ELF-1 (cell line): ENCODE measurements at regions not wholly inside any gene's neighbourhood (a gene's known extent, or its start where the extent isn't known, plus 50 kb on each side); places are given as distances from the start of the nearest gene placed in this dataset.
"Not testable (repeated sequence)": the region's sequence is repeated elsewhere in the genome, so short reads cannot be mapped to it uniquely, and the experiment has no call there.

Source experiments
- DNase-seq: peaks from one replicate; pipeline ENCODE4 v3.0.0-alpha.2; 2016; ENCODE audit warnings: low read depth, low spot score

- not testable (repeated sequence) for DNase-seq
These were observed 94.0 kb upstream of the NIPBL start for GRCh38 chr5:36782612-36783011.

- no peak for DNase-seq
These were observed 90.0 kb upstream of the NIPBL start for GRCh38 chr5:36786448-36787012.

DNA sequence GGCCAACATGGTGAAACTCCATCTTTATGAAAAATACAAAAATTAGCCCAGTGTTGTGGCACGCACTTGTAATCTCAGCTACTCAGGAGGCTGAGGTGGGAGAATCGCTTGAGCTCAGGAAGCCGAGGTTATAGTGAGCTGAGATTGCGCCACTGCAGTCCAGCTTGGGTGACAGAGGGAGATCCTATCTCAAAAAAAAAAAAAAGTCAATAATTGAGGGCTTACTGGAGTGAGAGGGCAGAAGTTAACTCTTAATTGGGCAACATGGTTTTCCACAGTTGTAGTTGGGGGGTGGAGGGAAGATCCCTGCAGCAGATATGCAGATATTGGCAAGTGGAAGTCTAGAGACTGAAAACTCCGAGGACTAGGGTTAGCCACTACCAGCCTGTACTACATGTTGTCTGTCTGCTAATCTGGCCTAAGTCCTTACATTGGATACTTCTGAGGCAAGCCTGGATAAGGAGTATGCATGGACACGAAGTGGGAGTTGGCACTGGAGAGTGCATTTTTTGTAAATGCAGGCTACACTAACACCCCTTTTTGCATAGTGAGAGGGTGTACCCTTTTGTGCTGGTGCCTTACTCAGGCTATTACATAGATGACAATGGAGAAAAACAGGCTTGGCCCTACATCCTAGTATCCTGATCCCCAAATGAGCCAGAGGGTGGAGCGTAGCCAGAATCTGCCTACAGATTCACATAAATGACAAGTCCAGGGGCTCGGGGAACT is 89.0 kb upstream of the NIPBL start:
- no peak for DNase-seq

- no peak for DNase-seq
These were observed 85.7 kb upstream of the NIPBL start for GRCh38 chr5:36790847-36791246.

DNA sequence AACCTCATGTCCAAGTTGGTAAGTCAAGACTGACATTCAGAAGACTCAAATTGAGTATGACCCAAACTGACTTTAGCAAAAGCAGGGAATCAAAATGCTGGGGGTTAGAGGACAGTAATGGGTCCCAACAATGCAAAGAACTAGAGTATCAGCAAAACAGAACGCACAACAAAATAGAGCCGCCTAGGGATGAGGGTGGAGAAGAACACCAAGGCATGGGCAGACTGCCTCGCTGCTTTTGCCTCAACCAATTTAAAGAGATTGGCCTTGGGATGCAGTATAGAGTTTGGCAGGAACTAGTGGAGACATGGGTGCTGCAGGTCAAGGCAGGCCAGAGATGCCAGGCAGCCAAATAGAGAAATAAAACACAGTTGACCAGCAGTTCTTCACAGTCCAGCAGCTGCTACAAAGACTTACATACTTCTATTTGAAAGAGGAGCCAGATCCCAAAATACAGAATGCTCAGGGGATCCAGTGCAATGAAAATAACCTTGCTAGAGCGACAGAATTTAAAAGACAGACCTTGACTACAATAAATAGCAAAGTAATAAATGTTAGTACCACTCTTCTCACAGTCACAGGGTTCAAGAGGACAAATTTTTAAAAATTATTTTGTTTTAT is 83.9 kb upstream of the NIPBL start:
- peak; percentile 7 for DNase-seq

GRCh38 chr5:36795366-36795765 is 81.2 kb upstream of the NIPBL start:
- no peak for DNase-seq

DNA sequence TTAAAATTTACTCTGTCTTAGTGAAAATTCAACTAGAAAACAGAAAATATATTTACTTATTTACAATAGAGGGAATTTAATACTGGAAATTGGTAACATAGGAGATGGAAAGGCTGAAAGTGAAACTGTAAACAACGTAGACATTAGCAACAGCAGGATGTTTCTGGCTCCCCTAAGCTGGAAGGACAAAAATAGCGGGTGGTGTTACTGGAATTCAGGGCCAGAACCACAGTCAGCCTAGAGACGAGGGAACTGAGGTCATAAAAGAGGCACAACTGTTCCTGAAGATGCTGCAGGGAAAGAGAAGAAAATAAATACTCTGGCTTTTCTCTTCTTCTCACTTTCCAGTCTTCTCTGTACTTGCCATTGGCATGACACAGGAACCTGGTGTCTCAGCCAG is 80.4 kb upstream of the NIPBL start:
- DNase-seq: no peak

GRCh38 chr5:36801523-36801922 is 75.0 kb upstream of the NIPBL start:
- no peak for DNase-seq

DNA sequence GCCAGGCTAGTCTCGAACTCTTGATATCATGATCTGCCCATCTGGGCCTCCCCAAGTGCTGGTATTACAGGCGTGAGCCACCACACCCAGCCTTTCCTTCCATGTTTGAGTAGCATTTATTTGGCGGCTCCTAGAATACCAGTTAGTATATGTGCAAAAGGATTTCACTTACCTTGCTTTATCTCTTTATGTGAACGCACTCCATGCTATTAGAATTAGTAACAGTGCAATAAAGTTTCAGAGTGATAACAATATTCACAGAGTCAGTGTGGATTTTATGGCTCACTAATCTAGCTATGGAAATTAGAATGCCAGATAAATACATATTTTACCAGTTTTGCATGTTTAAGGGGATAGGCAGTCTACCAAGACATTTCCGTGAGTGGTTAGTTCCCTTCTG is 74.4 kb upstream of the NIPBL start:
- no peak for DNase-seq

GRCh38 chr5:36813249-36813648 is 63.3 kb upstream of the NIPBL start:
- not testable (repeated sequence) for DNase-seq

DNA sequence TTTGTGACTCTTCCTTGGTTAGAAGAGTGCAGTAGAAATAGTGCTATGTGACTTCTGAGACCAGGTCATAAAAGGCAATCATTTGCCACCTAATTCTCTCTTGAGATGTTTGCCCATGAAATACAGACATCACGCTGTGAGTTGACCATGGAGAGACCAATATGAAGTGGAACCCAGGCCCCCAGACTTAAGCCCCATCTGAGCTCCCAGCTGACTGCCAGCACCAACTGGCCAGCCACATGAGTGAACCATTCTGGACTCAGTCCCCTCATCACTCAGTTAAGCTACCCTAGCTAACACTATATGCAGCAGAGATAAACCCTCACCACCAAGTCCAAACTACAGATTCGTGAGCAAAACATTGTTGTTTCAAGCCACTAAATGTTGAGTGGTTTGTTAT is 60.7 kb upstream of the NIPBL start:
- DNase-seq: no peak

- no peak for DNase-seq
These were observed 55.7 kb upstream of the NIPBL start for GRCh38 chr5:36820900-36821299.

GRCh38 chr5:36826694-36827093 is 49.9 kb upstream of the NIPBL start:
- DNase-seq: no peak
